ENCODE measurements at regions not wholly inside any gene's neighbourhood (a gene's known extent, or its start where the extent isn't known, plus 50 kb on each side); places are given as distances from the start of the nearest gene placed in this dataset.

- Histone ChIP-seq H3K4me3 (no peak overlapping the region), H3K36me3 (no peaks in the 10 kb centered on the region), H3K4me1 (no peaks in the 10 kb centered on the region), H3K27me3 (no peaks in the 10 kb centered on the region), H3K27ac (no peak overlapping the region), H3K9me3 (no peaks in the 10 kb centered on the region)
- WGBS, 2 donors (ENCODE audit: low coverage in 1 of 2) = 90 to 91% methylated on average over 2 to 12 of the region's 12 CpGs
- in situ Hi-C loops (cut with MboI; ENCODE audit: low pct_ligation_motif_present in 1 of 4, low pct_unique_long_range_greater_than_20kb in 1 of 4, low sequenced_read_pairs in 3 of 4) = no loop called here
- no peak for TF ChIP-seq CTCF (IDR thresholded peaks at IDR 0.05)
- TF ChIP-seq POLR2AphosphoS5 (IDR thresholded peaks at IDR 0.05) = no peak
- no peak for TF ChIP-seq POLR2A (IDR thresholded peaks at IDR 0.05)
- no peak for TF ChIP-seq EP300 (IDR thresholded peaks at IDR 0.05; ENCODE audit: low read depth)
- no peak for DNase-seq
- intact Hi-C loops (cut with DNase I; ENCODE audit: low total_unique reads) = no loop called here
These were observed 358.2 kb upstream of the MYT1L start for GRCh38 chr2:2689306-2689705.

GRCh38 chr2:2688254-2688653 is 357.2 kb upstream of the MYT1L start:
- 52% methylated on average over 6 of the region's 6 CpGs; no CpG with 5 or more reads in 1 of the 2 donors for WGBS, 2 donors (ENCODE audit: low coverage in 1 of 2)
- Histone ChIP-seq H3K4me1 (no peaks in the 10 kb centered on the region), H3K27me3 (no peaks in the 10 kb centered on the region), H3K9me3 (no peaks in the 10 kb centered on the region), H3K27ac (no peak overlapping the region), H3K4me3 (no peak overlapping the region), H3K36me3 (no peaks in the 10 kb centered on the region)
- no peak for TF ChIP-seq POLR2A (IDR thresholded peaks at IDR 0.05)
- no peak for TF ChIP-seq POLR2AphosphoS5 (IDR thresholded peaks at IDR 0.05)
- no peak for TF ChIP-seq EP300 (IDR thresholded peaks at IDR 0.05; ENCODE audit: low read depth)
- no peak for TF ChIP-seq CTCF (IDR thresholded peaks at IDR 0.05)
- no peak for DNase-seq
- intact Hi-C loops (cut with DNase I; ENCODE audit: low total_unique reads) = no loop called here
- in situ Hi-C loops (cut with MboI; ENCODE audit: low pct_ligation_motif_present in 1 of 4, low pct_unique_long_range_greater_than_20kb in 1 of 4, low sequenced_read_pairs in 3 of 4) = no loop called here

DNA sequence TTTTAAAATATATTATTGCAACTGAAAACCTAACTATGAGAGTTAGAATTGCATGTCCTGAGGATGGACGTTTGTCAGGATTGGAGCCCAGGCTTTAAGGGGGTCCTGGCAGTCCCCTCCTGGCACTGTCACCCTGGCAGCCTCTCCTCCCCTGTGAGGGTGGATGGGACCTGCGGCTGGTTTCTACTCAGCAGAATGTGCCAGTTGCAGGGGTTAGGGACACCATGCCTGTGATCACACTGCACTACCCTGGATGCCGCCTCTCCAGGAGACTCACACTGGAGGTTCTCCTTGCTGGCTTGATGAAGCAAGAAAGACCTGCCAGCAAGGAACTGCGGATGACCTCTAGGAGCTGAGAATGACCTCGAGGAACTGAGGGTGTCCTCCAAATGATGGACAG is 356.7 kb upstream of the MYT1L start:
- intact Hi-C loops (cut with DNase I; ENCODE audit: low total_unique reads) (no loop called here), in situ Hi-C loops (cut with MboI; ENCODE audit: low pct_ligation_motif_present in 1 of 4, low pct_unique_long_range_greater_than_20kb in 1 of 4, low sequenced_read_pairs in 3 of 4) (no loop called here)
- TF ChIP-seq POLR2AphosphoS5 (IDR thresholded peaks at IDR 0.05) (no peak), POLR2A (IDR thresholded peaks at IDR 0.05) (no peak), CTCF (IDR thresholded peaks at IDR 0.05) (no peak), EP300 (IDR thresholded peaks at IDR 0.05; ENCODE audit: low read depth) (no peak)
- Histone ChIP-seq H3K4me3 (no peak overlapping the region), H3K4me1 (no peaks in the 10 kb centered on the region), H3K27ac (no peak overlapping the region), H3K27me3 (no peaks in the 10 kb centered on the region), H3K36me3 (no peaks in the 10 kb centered on the region), H3K9me3 (no peaks in the 10 kb centered on the region)
- WGBS, 2 donors (ENCODE audit: low coverage in 1 of 2) = 50 to 61% methylated on average over 1 to 5 of the region's 5 CpGs
- no peak for DNase-seq

DNA sequence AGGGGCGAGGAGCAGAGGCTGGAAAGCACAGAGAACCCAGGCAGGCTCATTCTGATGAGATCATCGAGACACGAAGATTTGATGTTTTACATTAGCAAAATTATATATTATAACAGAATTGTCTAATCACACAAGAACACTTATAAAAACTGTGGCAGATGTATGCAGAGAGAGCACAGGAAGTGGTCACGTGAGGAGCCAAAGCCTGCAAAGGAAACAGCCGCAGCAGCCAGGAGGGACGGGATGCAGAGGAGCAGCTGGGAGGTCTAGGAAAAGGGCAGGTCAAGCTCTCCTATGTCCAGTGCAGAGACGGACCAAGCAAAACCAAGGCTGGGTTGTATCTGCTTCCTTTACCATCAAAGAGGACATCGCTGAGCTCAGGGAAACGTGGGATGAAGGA is 355.1 kb upstream of the MYT1L start:
- Histone ChIP-seq H3K4me1 (no peaks in the 10 kb centered on the region), H3K27me3 (no peaks in the 10 kb centered on the region), H3K27ac (no peak overlapping the region), H3K4me3 (no peak overlapping the region), H3K36me3 (no peaks in the 10 kb centered on the region), H3K9me3 (no peaks in the 10 kb centered on the region)
- TF ChIP-seq CTCF (IDR thresholded peaks at IDR 0.05) (no peak), EP300 (IDR thresholded peaks at IDR 0.05; ENCODE audit: low read depth) (no peak), POLR2AphosphoS5 (IDR thresholded peaks at IDR 0.05) (no peak), POLR2A (IDR thresholded peaks at IDR 0.05) (no peak)
- in situ Hi-C loops (cut with MboI; ENCODE audit: low pct_ligation_motif_present in 1 of 4, low pct_unique_long_range_greater_than_20kb in 1 of 4, low sequenced_read_pairs in 3 of 4) (no loop called here), intact Hi-C loops (cut with DNase I; ENCODE audit: low total_unique reads) (no loop called here)
- no peak for DNase-seq
- 31 to 54% methylated on average over 3 to 9 of the region's 9 CpGs for WGBS, 2 donors (ENCODE audit: low coverage in 1 of 2)
